Glomerular visceral epithelial cell (primary cell): ENCODE measurements at regions not wholly inside any gene's neighbourhood (a gene's known extent, or its start where the extent isn't known, plus 50 kb on each side); places are given as distances from the start of the nearest gene placed in this dataset.

Source experiments
- DNase-seq: peaks from one replicate; pipeline ENCODE4 v3.0.0-alpha.2; 2016; ENCODE audit errors: extremely low spot score

- no peak for DNase-seq
These were observed 53.8 kb downstream of the ADM start for GRCh38 chr11:10358696-10359095.

DNA sequence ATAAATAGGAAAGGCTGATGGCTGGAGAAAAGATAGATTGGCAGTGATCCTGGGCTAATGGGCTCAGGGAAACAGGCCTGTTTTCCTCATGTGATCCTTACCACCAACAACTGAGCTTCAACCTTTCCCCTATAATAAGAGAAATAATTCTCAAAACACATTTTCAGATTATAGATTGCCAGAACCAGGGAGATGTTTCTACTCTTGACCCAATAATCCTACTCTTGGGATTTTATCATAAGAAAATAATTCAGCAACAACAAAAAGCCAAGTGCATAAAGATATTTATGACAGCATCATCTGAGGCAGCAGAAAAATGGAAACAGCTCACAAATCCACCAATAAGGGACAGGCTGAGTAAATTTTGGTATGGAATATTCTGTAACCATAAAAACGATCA is 54.3 kb downstream of the ADM start:
- no peak for DNase-seq

- no peak for DNase-seq
These were observed 56.0 kb downstream of the ADM start for GRCh38 chr11:10360835-10361234.

GRCh38 chr11:10365045-10365444 is 60.2 kb downstream of the ADM start:
- DNase-seq: no peak

DNA sequence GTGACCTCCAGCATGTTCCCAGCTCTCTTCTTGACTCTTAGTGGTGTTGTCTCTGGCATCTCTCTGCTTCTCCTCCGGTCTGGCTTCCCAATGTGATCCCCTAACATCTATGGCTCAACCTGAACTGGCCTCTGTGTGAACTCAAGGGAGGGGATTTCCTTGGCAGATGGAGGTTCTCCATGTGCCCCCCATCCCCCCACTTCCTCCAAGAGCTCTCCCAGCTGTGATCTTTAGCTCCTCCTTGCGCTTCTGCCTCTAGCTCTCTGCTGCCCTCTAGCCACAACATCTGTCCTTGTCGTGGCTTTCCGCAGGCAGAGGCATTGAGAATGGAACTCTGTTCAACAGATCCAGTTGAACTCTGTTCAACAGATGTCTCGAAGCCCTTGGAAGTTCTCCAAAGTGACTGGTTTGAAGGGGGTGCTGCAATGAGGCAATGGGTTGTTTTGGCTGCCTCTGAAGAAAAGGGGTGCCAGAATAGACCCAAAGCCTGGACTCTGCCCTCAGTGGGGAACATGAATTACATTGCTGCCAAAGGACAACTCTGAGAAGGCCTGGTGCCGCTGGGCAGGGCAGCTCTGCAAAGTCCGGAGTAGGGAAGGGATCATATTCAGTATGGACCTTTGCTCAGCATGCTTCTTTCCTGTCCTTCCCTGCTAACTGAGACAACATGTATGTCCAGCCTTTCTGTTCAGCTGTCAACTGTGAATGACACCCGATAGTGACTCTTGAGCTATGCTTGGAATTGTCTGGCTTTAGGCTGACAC is 61.9 kb downstream of the ADM start:
- DNase-seq: peak; percentile 93

GRCh38 chr11:10371926-10372641 is 67.2 kb downstream of the ADM start:
- DNase-seq: no peak

DNA sequence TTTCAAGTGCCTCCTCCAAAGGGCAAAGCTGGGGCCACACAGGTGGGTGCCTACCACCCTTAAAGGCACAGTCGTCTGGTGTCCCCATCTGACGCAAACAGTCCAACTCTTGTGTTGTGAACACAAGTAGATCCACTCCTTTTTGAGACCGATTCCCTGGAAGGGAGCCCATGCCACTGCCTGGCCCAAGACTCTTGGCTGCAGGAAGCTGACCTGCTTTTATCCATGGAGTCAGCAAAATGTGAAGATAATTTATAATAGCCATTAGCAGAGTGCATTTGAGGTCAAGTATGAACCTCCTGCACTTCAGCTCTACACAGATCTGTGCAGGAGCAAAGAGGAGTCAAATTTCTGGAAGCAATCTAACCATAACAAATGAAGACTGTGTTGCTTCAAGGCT is 68.5 kb downstream of the ADM start:
- no peak for DNase-seq

GRCh38 chr11:10373929-10374328 is 69.1 kb downstream of the ADM start:
- no peak for DNase-seq

DNA sequence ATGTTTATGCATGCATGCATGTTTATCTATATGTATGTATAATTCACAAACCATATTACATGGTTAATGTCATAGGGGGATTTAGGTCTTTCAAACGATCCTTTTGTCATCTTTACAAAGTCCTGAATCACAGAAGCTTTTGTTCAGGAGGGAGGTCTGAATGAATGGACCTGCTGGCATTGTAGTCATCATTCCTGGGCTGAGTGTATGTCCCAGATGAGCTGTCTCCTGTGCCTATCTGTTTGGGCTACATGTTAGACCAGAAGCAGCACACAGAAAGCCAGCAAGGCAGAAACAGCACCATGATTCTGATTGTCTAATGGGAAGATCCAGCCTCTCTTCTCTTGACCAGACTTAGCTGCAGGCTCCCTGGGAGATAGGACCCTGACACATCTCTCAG is 69.5 kb downstream of the ADM start:
- no peak for DNase-seq

DNA sequence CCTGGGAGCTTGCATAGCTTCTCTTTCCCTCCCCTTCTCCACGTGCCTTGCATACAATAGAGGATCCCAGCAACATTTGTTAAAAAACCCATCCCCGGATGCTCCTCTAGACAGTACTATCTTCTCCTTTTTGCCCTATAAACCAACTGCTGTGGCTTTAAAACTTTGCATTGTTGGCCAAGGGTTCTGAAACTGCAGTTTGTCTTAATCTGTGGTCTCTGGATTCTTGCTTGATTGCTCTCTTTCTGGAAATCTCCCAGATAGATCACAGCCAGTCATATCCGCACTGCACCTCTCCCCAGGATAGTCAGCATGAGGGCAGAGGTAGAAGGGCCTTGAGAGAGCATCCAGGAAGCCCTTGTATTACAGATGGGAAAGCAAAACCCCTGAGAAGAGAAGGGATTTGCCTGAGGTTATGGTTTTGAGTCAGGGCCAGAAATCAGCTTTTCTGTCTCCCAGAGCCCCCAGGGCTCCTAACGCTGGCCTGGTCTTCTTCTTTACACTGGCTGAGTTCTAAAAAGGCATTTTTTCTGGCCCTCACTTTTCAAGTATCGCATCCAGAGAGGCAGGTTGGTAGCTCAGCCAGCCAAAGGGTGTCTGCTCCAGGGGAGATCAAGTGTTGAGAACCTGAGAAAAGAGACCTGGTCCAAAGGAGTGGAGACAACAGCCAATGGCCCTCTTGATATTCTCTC is 70.6 kb downstream of the ADM start:
- peak; percentile 75 for DNase-seq

DNA sequence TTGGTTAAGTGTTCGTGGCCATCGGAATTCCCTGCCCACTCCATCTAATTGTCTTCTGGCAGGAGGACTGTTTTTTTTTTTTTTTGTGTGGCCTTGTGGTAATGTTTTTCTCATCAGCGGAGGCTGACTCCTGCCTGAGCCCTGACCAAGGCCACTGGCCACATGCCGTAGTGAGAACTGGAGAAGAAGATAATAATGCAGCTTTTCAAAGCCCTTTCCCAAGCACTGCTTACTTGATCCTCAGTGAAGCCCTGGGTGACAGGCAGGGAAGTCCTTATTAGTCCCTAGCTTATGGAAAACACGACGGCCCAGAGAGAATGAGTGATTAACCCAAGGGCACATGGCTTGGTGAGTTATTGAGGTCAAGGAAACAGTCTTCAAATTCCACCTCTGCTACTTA is 71.2 kb downstream of the ADM start:
- peak; percentile 8 for DNase-seq

- DNase-seq: no peak
These were observed 72.3 kb downstream of the ADM start for GRCh38 chr11:10377183-10377582.

GRCh38 chr11:10378362-10378761 is 73.5 kb downstream of the ADM start:
- DNase-seq: no peak

DNA sequence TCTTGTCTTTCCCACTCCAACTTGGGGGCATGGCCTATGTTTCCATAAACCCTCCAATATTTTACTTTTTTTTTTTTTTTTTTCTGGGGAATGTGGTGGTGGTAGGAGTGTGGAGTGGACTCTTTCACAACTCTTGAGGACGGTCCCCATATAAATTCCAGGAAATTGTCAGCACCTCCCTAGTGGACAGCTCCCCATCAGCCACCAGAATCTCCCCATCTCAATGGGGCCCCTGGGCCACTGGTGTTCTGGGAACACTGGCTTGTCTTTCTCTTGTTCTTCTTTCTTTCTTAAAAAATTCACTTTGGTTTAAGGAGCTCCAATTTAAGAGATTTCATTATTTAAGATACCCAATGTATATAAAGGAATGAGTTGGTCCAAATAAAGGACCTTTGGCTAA is 74.1 kb downstream of the ADM start:
- DNase-seq: peak; percentile 6

- no peak for DNase-seq
These were observed 74.6 kb downstream of the ADM start for GRCh38 chr11:10379426-10379825.

GRCh38 chr11:10379871-10380568 is 75.0 kb upstream of the AMPD3 start:
- DNase-seq: no peak

DNA sequence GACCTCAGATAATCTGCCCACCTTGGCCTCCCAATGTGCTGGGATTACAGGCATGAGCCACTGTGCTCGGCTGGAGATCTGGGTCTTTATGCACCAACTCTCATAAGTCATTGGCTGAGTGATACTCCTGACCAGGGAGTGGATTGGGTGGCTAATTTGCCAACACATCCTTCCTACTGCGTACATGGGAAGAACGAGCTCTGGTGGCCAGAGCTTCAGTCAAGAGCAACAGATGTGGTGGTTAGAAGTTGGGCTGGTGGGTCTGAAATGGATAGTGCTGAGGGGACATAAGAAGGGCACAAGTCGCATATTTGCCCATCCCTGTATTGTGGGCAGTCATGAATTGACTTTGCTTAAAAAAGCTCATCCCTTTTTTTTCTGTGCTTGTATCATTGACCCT is 74.1 kb upstream of the AMPD3 start:
- no peak for DNase-seq

GRCh38 chr11:10381736-10382135 is 73.3 kb upstream of the AMPD3 start:
- DNase-seq: no peak

GRCh38 chr11:10382518-10382917 is 72.5 kb upstream of the AMPD3 start:
- DNase-seq: no peak

DNA sequence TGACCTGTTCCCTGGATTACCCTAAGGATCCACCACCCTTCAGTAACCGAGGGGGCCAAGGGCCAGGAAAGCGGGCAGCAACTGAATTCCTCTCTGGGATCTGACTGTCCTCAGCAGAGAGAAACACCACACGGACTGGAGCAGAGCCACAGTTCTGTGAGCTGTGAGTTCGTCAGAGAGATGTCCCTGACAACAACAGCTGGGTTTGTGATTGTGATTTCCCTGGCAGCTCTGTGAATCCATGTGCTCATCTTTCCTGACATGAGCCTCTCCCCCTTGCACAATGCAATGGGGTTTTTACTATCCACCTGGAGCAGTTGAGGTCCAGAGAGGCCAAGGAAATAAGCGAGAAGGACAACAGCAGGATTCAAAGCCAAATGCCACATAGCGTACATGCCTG is 69.4 kb upstream of the AMPD3 start:
- DNase-seq: no peak

- no peak for DNase-seq
These were observed 68.7 kb upstream of the AMPD3 start for GRCh38 chr11:10386361-10386760.

GRCh38 chr11:10386861-10387205 is 68.2 kb upstream of the AMPD3 start:
- DNase-seq: no peak
